Naive thymus-derived CD4-positive, alpha-beta T cell (primary cell): ENCODE measurements at regions not wholly inside any gene's neighbourhood (a gene's known extent, or its start where the extent isn't known, plus 50 kb on each side); places are given as distances from the start of the nearest gene placed in this dataset.
A peak's percentile ranks its signal among the peaks of the same experiment; 100 is the strongest.

ENCODE experiments used
- ATAC-seq: fragments of 150-1000 bp; cut with Tn5 transposase; 2 replicates; pipeline ENCODE4 v1.10.0; 2021; ENCODE audit warnings: mild to moderate bottlenecking, moderate library complexity
- CTCF ChIA-PET: fragments of 350-600 bp; sonication (Branson Sonifier 250); formaldehyde crosslinking; loops from one replicate; lab custom pipeline; 2021; ENCODE audit warnings: antibody characterized with exemption; lab: Charles Lee
- POLR2A ChIA-PET: fragments of 350-600 bp; sonication (Branson Sonifier 250); formaldehyde crosslinking; loops from one replicate; lab custom pipeline; 2021; ENCODE audit warnings: antibody characterized with exemption, inconsistent platforms; lab: Charles Lee
- DNase-seq, 9 donors: peaks; one replicate each; pipeline versions ENCODE4 v3.0.0 to v3.0.0-alpha.2; 2020 to 2022; ENCODE audit warnings: mixed read lengths in 1 of 9
- H3K27ac ChIP-seq: one replicate; pipeline ENCODE4 v1.7.0; 2013; ENCODE audit warnings: mild to moderate bottlenecking, low read depth, low read length, moderate library complexity
- H3K27me3 ChIP-seq, 2 donors: one replicate each; pipeline ENCODE4 v1.7.0; 2013; ENCODE audit warnings: low read length in 2 of 2, mild to moderate bottlenecking in 2 of 2, moderate library complexity in 2 of 2; ENCODE audit not compliant: control insufficient read depth in 2 of 2, insufficient read depth in 2 of 2
- H3K36me3 ChIP-seq, 3 experiments: 1 replicate in 2 of 3; 2 replicates in 1 of 3; pipeline ENCODE4 v1.7.0; 2013; ENCODE audit warnings: low read length in 3 of 3, mild to moderate bottlenecking in 3 of 3, moderate library complexity in 1 of 3; ENCODE audit not compliant: insufficient read depth in 3 of 3, control insufficient read depth in 2 of 3
- H3K4me1 ChIP-seq, 2 donors: one replicate each; pipeline ENCODE4 v1.7.0; 2013; ENCODE audit warnings: low read length in 2 of 2, mild to moderate bottlenecking in 2 of 2, moderate library complexity in 1 of 2; ENCODE audit not compliant: control insufficient read depth in 2 of 2, insufficient read depth in 2 of 2
- H3K4me3 ChIP-seq: 2 replicates; pipeline ENCODE4 v1.7.0; 2013; ENCODE audit warnings: mild to moderate bottlenecking, low read length
- H3K9me3 ChIP-seq, 3 experiments: 1 replicate in 2 of 3; 2 replicates in 1 of 3; pipeline ENCODE4 v1.7.0; 2013; ENCODE audit warnings: low read length in 3 of 3; ENCODE audit not compliant: control insufficient read depth in 2 of 3
- H3K27ac Mint-ChIP-seq, 9 donors: one replicate each; pipeline ENCODE4 v1.8.0; 2020 to 2022; ENCODE audit warnings: mixed read lengths in 9 of 9, mild to moderate bottlenecking in 8 of 9, moderate library complexity in 5 of 9, inconsistent platforms in 2 of 9
- H3K27me3 Mint-ChIP-seq, 5 donors: one replicate each; pipeline ENCODE4 v1.8.0; 2021 to 2022; ENCODE audit warnings: mixed read lengths in 5 of 5, mild to moderate bottlenecking in 1 of 5
- H3K36me3 Mint-ChIP-seq, 5 donors: one replicate each; pipeline ENCODE4 v1.8.0; 2020 to 2022; ENCODE audit warnings: mixed read lengths in 5 of 5, mild to moderate bottlenecking in 3 of 5, inconsistent platforms in 1 of 5
- H3K4me1 Mint-ChIP-seq, 7 donors: one replicate each; pipeline ENCODE4 v1.8.0; 2020 to 2022; ENCODE audit warnings: mixed read lengths in 7 of 7, mild to moderate bottlenecking in 3 of 7, inconsistent platforms in 1 of 7
- H3K4me3 Mint-ChIP-seq, 10 donors: one replicate each; pipeline ENCODE4 v1.8.0; 2020 to 2022; ENCODE audit warnings: mild to moderate bottlenecking in 10 of 10, mixed read lengths in 10 of 10, moderate library complexity in 6 of 10, inconsistent platforms in 2 of 10
- H3K9me3 Mint-ChIP-seq, 11 donors: one replicate each; pipeline ENCODE4 v1.8.0; 2020 to 2022; ENCODE audit warnings: mixed read lengths in 11 of 11, mild to moderate bottlenecking in 4 of 11, inconsistent platforms in 1 of 11, moderate library complexity in 1 of 11
- intact Hi-C, 2 donors: fragments of 100-400 bp; cut with micrococcal nuclease; formaldehyde crosslinking; loops; one replicate each; pipeline ENCODE4 v1.15.1; 2023

DNA sequence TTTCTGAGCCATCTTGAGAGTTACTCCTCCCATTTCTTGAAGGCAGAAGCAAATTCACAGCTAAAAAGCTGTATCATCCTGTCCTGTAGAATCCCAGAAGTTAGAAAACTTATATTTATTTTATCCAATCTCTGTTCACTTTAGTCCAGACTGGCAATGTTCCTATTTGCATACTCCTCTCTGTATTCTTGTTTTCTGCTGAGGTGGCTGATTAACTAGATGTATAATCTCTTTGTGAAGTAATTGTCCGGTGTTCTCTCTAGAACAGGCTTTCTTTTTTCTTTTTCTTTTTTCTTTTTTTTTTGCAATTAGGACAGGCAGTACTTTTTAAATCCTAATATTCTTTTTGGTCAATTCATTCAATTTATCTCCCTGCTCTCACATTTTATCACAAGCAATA lies 411.0 kb downstream of the KCNJ3 start:
- Histone ChIP-seq H3K9me3 (no peaks in the 10 kb centered on the region), H3K27ac (no peak overlapping the region), H3K4me3 (no peak overlapping the region), H3K4me1 (no peaks in the 10 kb centered on the region), H3K36me3 (no peaks in the 10 kb centered on the region), H3K27me3 (no peaks in the 10 kb centered on the region)
- intact Hi-C loops = no loop called here
- POLR2A ChIA-PET = no interaction called here
- peaks cover 0 to 12% (median under 1%) of the 10 kb centered on the region in 11 donors for H3K9me3 Mint-ChIP-seq
- CTCF ChIA-PET = no interaction called here
- no peak overlapping the region for H3K4me3 Mint-ChIP-seq
- H3K27ac Mint-ChIP-seq = no peak overlapping the region
- H3K4me1 Mint-ChIP-seq = no peaks in the 10 kb centered on the region
- DNase-seq (no peak), ATAC-seq (no peak)
- no peaks in the 10 kb centered on the region for H3K36me3 Mint-ChIP-seq
- no peaks in the 10 kb centered on the region for H3K27me3 Mint-ChIP-seq

DNA sequence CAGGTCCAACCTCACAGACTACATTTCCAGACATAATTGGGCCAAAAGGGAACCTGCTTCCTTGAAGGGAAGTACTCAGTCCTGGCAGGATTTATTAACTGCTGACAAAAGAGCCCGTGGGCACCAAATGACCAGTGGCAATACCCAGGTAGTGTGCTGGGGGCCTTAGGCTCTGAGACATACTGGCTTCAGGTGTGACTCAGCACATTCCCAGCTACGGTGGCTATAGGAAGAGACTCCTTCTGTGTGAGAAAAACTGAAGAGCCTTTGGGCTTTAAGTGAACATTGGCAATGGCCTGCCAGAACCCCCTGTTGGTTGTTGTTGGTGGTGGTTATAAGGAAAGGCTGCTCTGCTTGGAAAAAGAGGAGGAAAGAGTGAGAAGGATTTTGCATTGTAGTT lies 401.8 kb downstream of the KCNJ3 start:
- no peak overlapping the region for H3K4me3 ChIP-seq
- DNase-seq (no peak), ATAC-seq (no peak)
- H3K27me3 ChIP-seq = no peaks in the 10 kb centered on the region
- no peaks in the 10 kb centered on the region for H3K36me3 Mint-ChIP-seq
- no peak overlapping the region for H3K27ac Mint-ChIP-seq
- peaks cover 0 to 21% (median 8%) of the 10 kb centered on the region in 11 donors for H3K9me3 Mint-ChIP-seq
- no peaks in the 10 kb centered on the region for H3K4me1 ChIP-seq
- peaks cover 0 to 8% (median 0%) of the 10 kb centered on the region in 5 donors for H3K27me3 Mint-ChIP-seq
- H3K36me3 ChIP-seq = no peaks in the 10 kb centered on the region
- no peaks in the 10 kb centered on the region for H3K4me1 Mint-ChIP-seq
- H3K9me3 ChIP-seq = peaks cover 0 to 4% (median 0%) of the 10 kb centered on the region in 3 experiments
- CTCF ChIA-PET = no interaction called here
- intact Hi-C loops = no loop called here
- no peak overlapping the region for H3K4me3 Mint-ChIP-seq
- POLR2A ChIA-PET = no interaction called here
- no peak overlapping the region for H3K27ac ChIP-seq

DNA sequence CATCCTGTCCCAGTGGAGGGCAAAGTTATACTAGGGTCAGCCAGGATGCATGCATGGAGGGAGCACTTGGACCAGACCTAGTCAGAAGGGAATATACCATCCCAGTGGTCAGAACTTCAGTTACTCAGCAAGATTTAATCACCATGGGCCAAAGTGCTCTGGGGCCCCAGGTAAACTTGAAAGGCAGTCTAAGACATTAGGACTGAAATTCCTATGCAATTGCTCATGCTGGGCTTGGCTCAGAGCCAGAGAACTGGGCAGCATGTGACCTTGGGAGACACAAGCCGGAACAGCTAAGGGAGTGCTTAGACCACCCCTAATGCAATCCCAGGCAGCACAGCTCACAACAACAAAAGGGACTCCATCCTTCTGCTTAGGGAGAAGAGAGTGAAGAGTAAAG lies 401.3 kb downstream of the KCNJ3 start:
- intact Hi-C loops = no loop called here
- ChIA-PET CTCF (no interaction called here), POLR2A (no interaction called here)
- no peaks in the 10 kb centered on the region for H3K4me1 Mint-ChIP-seq
- no peaks in the 10 kb centered on the region for H3K36me3 Mint-ChIP-seq
- peaks cover 0 to 8% (median 0%) of the 10 kb centered on the region in 5 donors for H3K27me3 Mint-ChIP-seq
- no peaks in the 10 kb centered on the region for H3K36me3 ChIP-seq
- H3K4me1 ChIP-seq = no peaks in the 10 kb centered on the region
- DNase-seq (no peak), ATAC-seq (no peak)
- peak overlapping the region in 1 of 9 donors; percentile 6 for H3K27ac Mint-ChIP-seq
- no peak overlapping the region for H3K4me3 Mint-ChIP-seq
- H3K9me3 Mint-ChIP-seq = peaks cover 0 to 21% (median 8%) of the 10 kb centered on the region in 11 donors
- H3K27me3 ChIP-seq = no peaks in the 10 kb centered on the region
- peaks cover 0 to 4% (median 0%) of the 10 kb centered on the region in 3 experiments for H3K9me3 ChIP-seq
- no peak overlapping the region for H3K4me3 ChIP-seq
- H3K27ac ChIP-seq = no peak overlapping the region

DNA sequence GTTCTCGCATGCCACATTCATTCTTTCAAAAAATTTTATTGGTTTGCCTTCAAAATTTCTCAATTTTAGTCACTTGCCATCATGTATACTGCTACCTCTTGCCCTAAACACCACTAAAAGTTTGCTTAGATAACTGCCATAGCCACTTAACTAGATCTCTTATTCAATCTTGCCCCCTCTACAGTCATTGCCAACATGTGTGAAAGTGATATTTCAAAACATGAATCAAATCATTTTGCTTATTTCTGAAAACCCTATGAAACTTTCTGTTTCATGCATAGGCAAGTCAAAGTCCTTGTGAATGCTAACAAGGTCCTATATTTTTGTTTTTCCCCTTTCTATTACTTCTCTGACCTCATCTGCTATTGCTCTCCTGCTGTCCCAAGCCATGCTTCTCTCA lies 397.1 kb downstream of the KCNJ3 start:
- H3K9me3 Mint-ChIP-seq = peaks cover 0 to 9% (median 2%) of the 10 kb centered on the region in 11 donors
- H3K4me1 Mint-ChIP-seq = no peaks in the 10 kb centered on the region
- no peak overlapping the region for H3K27ac ChIP-seq
- no peaks in the 10 kb centered on the region for H3K36me3 Mint-ChIP-seq
- H3K27me3 ChIP-seq = no peaks in the 10 kb centered on the region
- ATAC-seq (no peak), DNase-seq (no peak)
- ChIA-PET CTCF (no interaction called here), POLR2A (no interaction called here)
- H3K27ac Mint-ChIP-seq = no peak overlapping the region
- no peaks in the 10 kb centered on the region for H3K36me3 ChIP-seq
- no peak overlapping the region for H3K4me3 ChIP-seq
- H3K9me3 ChIP-seq = no peaks in the 10 kb centered on the region
- H3K27me3 Mint-ChIP-seq = peaks cover 0 to 8% (median 0%) of the 10 kb centered on the region in 5 donors
- no peak overlapping the region for H3K4me3 Mint-ChIP-seq
- intact Hi-C loops = no loop called here
- H3K4me1 ChIP-seq = no peaks in the 10 kb centered on the region

DNA sequence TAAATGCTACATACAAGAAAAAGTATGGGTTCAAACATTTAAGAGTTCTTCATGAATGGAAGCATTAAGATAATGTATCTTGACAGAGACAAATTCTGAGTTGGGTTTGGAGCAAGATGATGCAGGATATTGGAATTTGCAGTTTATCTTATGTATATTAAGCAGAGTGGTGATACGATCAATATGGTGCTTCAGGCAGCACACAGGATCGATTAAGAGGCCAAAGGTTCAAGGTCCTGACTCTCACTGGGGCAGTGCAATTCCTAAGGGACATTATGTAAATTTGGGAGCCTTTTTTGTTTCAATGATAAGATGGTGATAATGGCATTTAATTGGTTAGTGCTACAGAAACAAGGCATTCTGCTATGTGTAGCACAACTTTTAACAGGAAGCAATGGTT lies 381.9 kb downstream of the KCNJ3 start:
- H3K36me3 Mint-ChIP-seq = no peaks in the 10 kb centered on the region
- no peak overlapping the region for H3K27ac ChIP-seq
- CTCF ChIA-PET = no interaction called here
- no peaks in the 10 kb centered on the region for H3K36me3 ChIP-seq
- no peaks in the 10 kb centered on the region for H3K4me1 Mint-ChIP-seq
- POLR2A ChIA-PET = no interaction called here
- intact Hi-C loops = no loop called here
- no peak overlapping the region for H3K27ac Mint-ChIP-seq
- no peak overlapping the region for H3K4me3 Mint-ChIP-seq
- peaks cover 0 to 3% (median 0%) of the 10 kb centered on the region in 11 donors for H3K9me3 Mint-ChIP-seq
- ATAC-seq = no peak
- H3K4me3 ChIP-seq = no peak overlapping the region
- no peaks in the 10 kb centered on the region for H3K9me3 ChIP-seq
- H3K27me3 ChIP-seq = no peaks in the 10 kb centered on the region
- no peaks in the 10 kb centered on the region for H3K4me1 ChIP-seq
- DNase-seq = no peak
- no peaks in the 10 kb centered on the region for H3K27me3 Mint-ChIP-seq

DNA sequence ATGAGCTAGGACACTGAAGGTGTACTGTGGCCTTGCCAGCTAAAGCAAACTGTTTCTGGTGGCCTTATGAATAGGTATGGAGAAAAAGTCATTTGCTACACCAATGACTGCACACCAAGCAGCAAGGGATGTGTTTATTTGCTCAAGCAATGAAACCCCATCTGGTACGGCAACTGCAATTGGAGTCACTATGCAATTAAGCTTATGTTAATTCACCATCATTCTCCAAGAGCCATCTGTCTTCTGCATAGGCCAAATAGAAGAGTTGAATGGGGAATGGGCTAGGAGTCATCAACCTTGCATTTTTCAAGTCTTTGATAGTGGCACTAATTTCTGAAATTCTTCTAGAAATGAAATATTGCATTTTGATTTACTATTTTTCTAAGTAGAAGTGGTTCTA lies 372.0 kb downstream of the KCNJ3 start:
- no peak overlapping the region for H3K27ac ChIP-seq
- Mint-ChIP-seq H3K4me3 (no peak overlapping the region), H3K9me3 (peaks cover 0 to 13% (median 3%) of the 10 kb centered on the region in 11 donors), H3K4me1 (no peaks in the 10 kb centered on the region), H3K36me3 (no peaks in the 10 kb centered on the region), H3K27ac (no peak overlapping the region), H3K27me3 (no peaks in the 10 kb centered on the region)
- no peaks in the 10 kb centered on the region for H3K9me3 ChIP-seq
- ChIA-PET CTCF (no interaction called here), POLR2A (no interaction called here)
- ATAC-seq (no peak), DNase-seq (no peak)
- no peaks in the 10 kb centered on the region for H3K4me1 ChIP-seq
- no peaks in the 10 kb centered on the region for H3K27me3 ChIP-seq
- intact Hi-C loops = no loop called here
- H3K36me3 ChIP-seq = no peaks in the 10 kb centered on the region
- H3K4me3 ChIP-seq = no peak overlapping the region

DNA sequence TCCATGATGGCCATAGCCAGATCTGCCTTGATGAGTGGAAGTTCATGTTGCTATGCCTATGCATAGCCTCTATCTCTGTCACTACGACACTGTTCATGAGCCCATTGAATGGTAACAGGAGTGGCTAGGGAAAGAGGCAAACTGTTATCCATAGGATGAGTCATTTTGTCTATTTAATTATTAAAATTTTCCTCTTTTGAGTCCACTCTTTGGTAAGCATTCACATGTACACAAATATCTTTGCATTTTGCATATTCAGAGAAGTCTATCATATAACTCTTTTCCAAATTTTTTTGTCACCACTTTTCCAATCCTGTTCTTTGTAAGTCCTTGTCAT lies 364.4 kb downstream of the KCNJ3 start:
- ChIA-PET POLR2A (no interaction called here), CTCF (no interaction called here)
- Histone ChIP-seq H3K9me3 (no peaks in the 10 kb centered on the region), H3K27ac (no peak overlapping the region), H3K4me1 (no peaks in the 10 kb centered on the region), H3K27me3 (no peaks in the 10 kb centered on the region), H3K36me3 (no peaks in the 10 kb centered on the region), H3K4me3 (no peak overlapping the region)
- H3K4me1 Mint-ChIP-seq = no peaks in the 10 kb centered on the region
- no peaks in the 10 kb centered on the region for H3K27me3 Mint-ChIP-seq
- no peak overlapping the region for H3K27ac Mint-ChIP-seq
- no peak for DNase-seq
- no peaks in the 10 kb centered on the region for H3K36me3 Mint-ChIP-seq
- H3K9me3 Mint-ChIP-seq = peaks cover 0 to 18% (median 3%) of the 10 kb centered on the region in 11 donors
- ATAC-seq = no peak
- intact Hi-C loops = no loop called here
- no peak overlapping the region for H3K4me3 Mint-ChIP-seq
